NCI-H1930 (cell line): ENCODE measurements at regions not wholly inside any gene's neighbourhood (a gene's known extent, or its start where the extent isn't known, plus 50 kb on each side); places are given as distances from the start of the nearest gene placed in this dataset.
"Not testable (repeated sequence)": the region's sequence is repeated elsewhere in the genome, so short reads cannot be mapped to it uniquely, and the experiment has no call there.

ENCODE experiments used
- DNase-seq, 2 experiments: peaks; one replicate each; lab custom pipeline; 2025; lab: John Stamatoyannopoulos, UW

- DNase-seq: not testable (repeated sequence)
Measured at GRCh38 chrX:42157923-42158322, 234.6 kb upstream of the CASK start.

- no peak for DNase-seq
Measured at GRCh38 chrX:42151808-42152207, 228.5 kb upstream of the CASK start.

- DNase-seq: no peak
Measured at GRCh38 chrX:42149765-42150164, 226.4 kb upstream of the CASK start.

GRCh38 chrX:42149281-42149680 lies 225.9 kb upstream of the CASK start:
- no peak for DNase-seq

GRCh38 chrX:42143866-42144592 lies 220.7 kb upstream of the CASK start:
- DNase-seq: no peak

GRCh38 chrX:42140320-42140719 lies 217.0 kb upstream of the CASK start:
- no peak for DNase-seq

GRCh38 chrX:42135583-42136228 lies 212.4 kb upstream of the CASK start:
- DNase-seq: no peak

GRCh38 chrX:42131856-42132255 lies 208.5 kb upstream of the CASK start:
- DNase-seq: no peak

GRCh38 chrX:42129022-42129940 lies 205.9 kb upstream of the CASK start:
- DNase-seq: no peak

GRCh38 chrX:42128587-42128986 lies 205.2 kb upstream of the CASK start:
- DNase-seq: no peak

- DNase-seq: no peak
Measured at GRCh38 chrX:42128020-42128419, 204.7 kb upstream of the CASK start.

- peak in 1 of 2 experiments; percentile 2 for DNase-seq
Measured at GRCh38 chrX:42127563-42127962, 204.2 kb upstream of the CASK start.

- DNase-seq: no peak
Measured at GRCh38 chrX:42123369-42123768, 200.0 kb upstream of the CASK start.

GRCh38 chrX:42119076-42119475 lies 195.7 kb upstream of the CASK start:
- DNase-seq: peak; percentile 57 to 78

- no peak for DNase-seq
Measured at GRCh38 chrX:42117318-42117717, 194.0 kb upstream of the CASK start.

GRCh38 chrX:42109428-42109827 lies 186.1 kb upstream of the CASK start:
- no peak for DNase-seq

- DNase-seq: no peak
Measured at GRCh38 chrX:42107495-42108488, 184.4 kb upstream of the CASK start.

GRCh38 chrX:42106556-42106955 lies 183.2 kb upstream of the CASK start:
- DNase-seq: no peak

GRCh38 chrX:42102586-42103282 lies 179.4 kb upstream of the CASK start:
- no peak for DNase-seq

GRCh38 chrX:42098900-42099299 lies 175.5 kb upstream of the CASK start:
- DNase-seq: no peak

- DNase-seq: no peak
Measured at GRCh38 chrX:42097486-42097885, 174.1 kb upstream of the CASK start.
